ENCODE measurements at regions not wholly inside any gene's neighbourhood (a gene's known extent, or its start where the extent isn't known, plus 50 kb on each side); places are given as distances from the start of the nearest gene placed in this dataset.

GRCh38 chr6:105598264-105598663 lies 195.4 kb upstream of the PREP start:
- no peak for TF ChIP-seq CTCF (IDR thresholded peaks at IDR 0.05; ENCODE audit: low read depth, low read length)
- no peak for TF ChIP-seq EZH2phosphoT487 (IDR thresholded peaks at IDR 0.05; ENCODE audit: low read depth)
